KMS-11 (cell line): ENCODE measurements at regions not wholly inside any gene's neighbourhood (a gene's known extent, or its start where the extent isn't known, plus 50 kb on each side); places are given as distances from the start of the nearest gene placed in this dataset.

Experiments
- H2AFZ ChIP-seq: fragments of 200-600 bp; sonication (generic); 2 replicates; pipeline ENCODE4 v1.6.1; 2016; ENCODE audit warnings: antibody characterized with exemption, mixed run types, low read depth
- H3K27ac ChIP-seq: fragments of 200-600 bp; sonication (generic); 2 replicates; pipeline ENCODE4 v1.6.1; 2016; ENCODE audit warnings: mild to moderate bottlenecking, mixed run types
- H3K27me3 ChIP-seq: fragments of 200-600 bp; sonication (generic); 2 replicates; pipeline ENCODE4 v1.6.1; 2017; ENCODE audit warnings: mild to moderate bottlenecking, low read depth, mixed run types, moderate library complexity; ENCODE audit not compliant: insufficient read depth
- H3K36me3 ChIP-seq: fragments of 200-600 bp; sonication (generic); 2 replicates; pipeline ENCODE4 v1.6.1; 2017; ENCODE audit warnings: mild to moderate bottlenecking, mixed run types; ENCODE audit not compliant: insufficient read depth
- H3K4me1 ChIP-seq: fragments of 200-600 bp; sonication (generic); 2 replicates; pipeline ENCODE4 v1.6.1; 2016; ENCODE audit warnings: mild to moderate bottlenecking, low read depth, mixed run types; ENCODE audit not compliant: poor library complexity, severe bottlenecking
- H3K4me2 ChIP-seq: fragments of 200-600 bp; sonication (generic); 2 replicates; pipeline ENCODE4 v1.7.0; 2016; ENCODE audit warnings: mild to moderate bottlenecking, mixed run types
- H3K4me3 ChIP-seq: fragments of 200-600 bp; sonication (generic); IDR thresholded peaks from 2 replicates; pipeline ENCODE4 v1.6.1; 2017; ENCODE audit warnings: low read depth, low read length, mixed read lengths; ENCODE audit not compliant: insufficient read depth
- H3K79me2 ChIP-seq: fragments of 200-600 bp; sonication (generic); 2 replicates; pipeline ENCODE4 v1.6.1; 2016; ENCODE audit warnings: low read depth, mixed run types; ENCODE audit not compliant: insufficient read depth
- H3K9ac ChIP-seq: fragments of 200-600 bp; sonication (generic); 2 replicates; pipeline ENCODE4 v1.6.1; 2016; ENCODE audit warnings: mild to moderate bottlenecking, mixed run types
- H4K20me1 ChIP-seq: fragments of 200-600 bp; sonication (generic); 2 replicates; pipeline ENCODE4 v1.6.1; 2016; ENCODE audit warnings: mild to moderate bottlenecking, mixed run types; ENCODE audit not compliant: insufficient read depth
- TF ChIP-seq, protein P1 (sequence below): fragments of 200-600 bp; sonication (generic); conservative IDR thresholded peaks from 2 replicates; pipeline ENCODE4 v1.6.1; 2017; ENCODE audit warnings: low read depth, mild to moderate bottlenecking, antibody characterized with exemption, low read length, moderate library complexity, mixed read lengths

DNA sequence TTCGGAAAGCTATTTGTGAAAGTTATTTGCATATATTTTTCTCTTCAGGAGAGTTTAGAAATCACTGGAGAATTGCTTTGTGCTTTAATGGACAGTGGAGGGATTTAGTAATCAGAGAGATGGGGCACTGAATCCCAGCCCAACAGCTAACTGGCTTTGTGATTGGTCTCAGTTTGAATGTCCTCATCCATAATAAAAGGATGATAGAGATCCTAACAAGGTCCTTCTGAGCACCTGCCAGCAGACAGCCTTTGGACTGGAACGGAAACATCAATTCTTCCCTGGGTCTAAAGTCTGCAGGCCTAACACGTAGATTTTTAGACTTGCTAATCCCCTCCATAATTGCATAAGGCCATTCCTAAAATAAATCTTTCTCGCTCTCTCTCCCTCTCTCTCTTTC is 112.0 kb upstream of the ADAMTS5 start:
- no peak overlapping the region for H3K4me3 ChIP-seq
- TF ChIP-seq, protein P1, sequence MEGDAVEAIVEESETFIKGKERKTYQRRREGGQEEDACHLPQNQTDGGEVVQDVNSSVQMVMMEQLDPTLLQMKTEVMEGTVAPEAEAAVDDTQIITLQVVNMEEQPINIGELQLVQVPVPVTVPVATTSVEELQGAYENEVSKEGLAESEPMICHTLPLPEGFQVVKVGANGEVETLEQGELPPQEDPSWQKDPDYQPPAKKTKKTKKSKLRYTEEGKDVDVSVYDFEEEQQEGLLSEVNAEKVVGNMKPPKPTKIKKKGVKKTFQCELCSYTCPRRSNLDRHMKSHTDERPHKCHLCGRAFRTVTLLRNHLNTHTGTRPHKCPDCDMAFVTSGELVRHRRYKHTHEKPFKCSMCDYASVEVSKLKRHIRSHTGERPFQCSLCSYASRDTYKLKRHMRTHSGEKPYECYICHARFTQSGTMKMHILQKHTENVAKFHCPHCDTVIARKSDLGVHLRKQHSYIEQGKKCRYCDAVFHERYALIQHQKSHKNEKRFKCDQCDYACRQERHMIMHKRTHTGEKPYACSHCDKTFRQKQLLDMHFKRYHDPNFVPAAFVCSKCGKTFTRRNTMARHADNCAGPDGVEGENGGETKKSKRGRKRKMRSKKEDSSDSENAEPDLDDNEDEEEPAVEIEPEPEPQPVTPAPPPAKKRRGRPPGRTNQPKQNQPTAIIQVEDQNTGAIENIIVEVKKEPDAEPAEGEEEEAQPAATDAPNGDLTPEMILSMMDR = no peak
- H3K79me2 ChIP-seq = no peaks in the 10 kb centered on the region
- H3K27me3 ChIP-seq = no peaks in the 10 kb centered on the region
- no peaks in the 10 kb centered on the region for H3K4me1 ChIP-seq
- H3K4me2 ChIP-seq = no peak overlapping the region
- no peak overlapping the region for H3K27ac ChIP-seq
- no peak overlapping the region for H3K9ac ChIP-seq
- no peaks in the 10 kb centered on the region for H4K20me1 ChIP-seq
- no peak overlapping the region for H2AFZ ChIP-seq
- H3K36me3 ChIP-seq = no peaks in the 10 kb centered on the region

DNA sequence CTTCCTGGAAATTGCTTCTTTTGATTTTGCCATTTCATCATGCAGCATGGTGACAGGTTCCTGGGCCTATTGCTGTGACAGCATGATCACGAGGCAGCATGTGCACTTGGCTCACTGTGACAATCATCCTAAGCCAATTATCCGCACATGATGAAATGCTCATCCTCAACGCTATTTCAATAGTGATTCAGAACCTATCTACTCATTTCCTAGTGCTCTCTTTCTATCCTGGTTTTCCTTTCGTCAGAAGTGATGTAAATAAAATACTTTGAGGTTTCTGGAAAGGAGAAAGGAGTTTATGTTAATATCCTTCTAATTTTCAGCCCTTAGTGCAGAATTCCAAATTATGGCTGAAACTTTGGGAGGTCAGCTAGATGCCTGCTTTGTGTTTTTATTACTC is 110.6 kb upstream of the ADAMTS5 start:
- Histone ChIP-seq H3K27me3 (no peaks in the 10 kb centered on the region), H2AFZ (no peak overlapping the region)

DNA sequence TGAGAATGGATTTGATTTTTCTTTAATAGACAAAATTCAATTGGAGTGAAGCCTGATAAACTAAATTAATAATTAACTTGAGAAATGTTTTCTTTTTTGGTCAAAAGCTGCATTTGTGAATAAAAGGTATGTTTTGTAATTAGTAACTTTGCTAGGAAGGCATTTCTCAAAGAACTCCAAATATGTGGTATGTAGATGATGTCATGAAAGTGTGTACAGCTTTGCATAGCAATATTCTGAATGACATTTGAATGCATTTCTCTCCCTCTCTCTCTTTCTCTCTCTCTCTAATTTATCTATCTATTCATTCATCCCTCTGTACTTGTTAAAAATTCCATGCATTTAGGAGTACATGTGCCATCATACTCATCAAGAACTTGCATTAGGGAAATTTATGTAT is 109.1 kb upstream of the ADAMTS5 start:
- no peak overlapping the region for H3K4me2 ChIP-seq
- H3K79me2 ChIP-seq = no peaks in the 10 kb centered on the region
- TF ChIP-seq, protein P1 = no peak
- H3K36me3 ChIP-seq = no peaks in the 10 kb centered on the region
- H4K20me1 ChIP-seq = no peaks in the 10 kb centered on the region
- H3K27me3 ChIP-seq = no peaks in the 10 kb centered on the region
- H3K9ac ChIP-seq = no peak overlapping the region
- no peak overlapping the region for H2AFZ ChIP-seq
- H3K27ac ChIP-seq = no peak overlapping the region
- no peaks in the 10 kb centered on the region for H3K4me1 ChIP-seq
- no peak overlapping the region for H3K4me3 ChIP-seq

More for the DNA sequence above, 110.6 kb upstream of the ADAMTS5 start:
- Histone ChIP-seq H3K79me2 (no peaks in the 10 kb centered on the region), H3K4me2 (no peak overlapping the region), H3K9ac (no peak overlapping the region), H3K4me3 (no peak overlapping the region), H4K20me1 (no peaks in the 10 kb centered on the region), H3K4me1 (no peaks in the 10 kb centered on the region), H3K27ac (no peak overlapping the region), H3K36me3 (no peaks in the 10 kb centered on the region)
- TF ChIP-seq, protein P1 = no peak

DNA sequence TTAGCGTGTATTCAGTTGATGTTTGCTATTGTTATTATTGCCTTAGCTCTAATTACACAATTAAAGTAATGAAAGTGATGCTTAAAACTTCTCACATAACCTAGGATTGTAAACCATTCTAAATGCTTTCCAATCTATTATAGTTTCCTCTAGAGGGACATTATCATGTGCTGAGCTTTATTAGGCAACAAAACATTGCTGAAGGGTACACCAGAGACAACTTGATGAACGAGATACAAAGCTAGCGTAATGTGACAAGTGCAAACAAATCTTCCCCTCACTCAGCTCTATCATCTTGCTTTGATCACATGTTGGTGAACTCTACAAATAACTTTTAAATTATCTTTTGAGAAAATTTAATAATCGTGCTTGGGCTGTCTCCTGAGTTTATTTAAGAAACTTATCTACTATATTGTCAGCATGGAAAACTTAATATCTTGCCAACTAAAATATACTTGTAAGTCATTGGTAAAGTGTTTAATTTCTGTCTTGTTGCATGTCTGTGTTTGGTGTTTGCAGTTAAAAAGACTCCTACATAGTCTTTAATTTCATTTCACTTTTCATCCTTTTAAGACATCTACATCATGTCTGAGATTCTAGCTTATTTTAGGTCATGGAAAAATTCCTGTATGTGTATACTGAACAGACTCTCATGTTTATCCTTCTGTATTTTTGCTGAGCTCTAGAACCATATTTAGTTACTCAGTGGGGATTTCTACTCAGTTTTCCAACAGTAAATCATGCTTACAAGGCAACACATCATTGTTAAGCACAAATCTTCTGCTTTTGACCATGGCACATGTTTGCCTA is 104.2 kb upstream of the ADAMTS5 start:
- no peaks in the 10 kb centered on the region for H3K79me2 ChIP-seq
- no peak overlapping the region for H3K27ac ChIP-seq
- H3K4me3 ChIP-seq = no peak overlapping the region
- H2AFZ ChIP-seq = no peak overlapping the region
- H3K36me3 ChIP-seq = no peaks in the 10 kb centered on the region
- H3K4me1 ChIP-seq = no peaks in the 10 kb centered on the region
- H3K4me2 ChIP-seq = no peak overlapping the region
- H3K27me3 ChIP-seq = no peaks in the 10 kb centered on the region
- H4K20me1 ChIP-seq = no peaks in the 10 kb centered on the region
- H3K9ac ChIP-seq = no peak overlapping the region
- TF ChIP-seq, protein P1 = no peak
